Liver (tissue), 8 donors: ENCODE measurements at regions not wholly inside any gene's neighbourhood (a gene's known extent, or its start where the extent isn't known, plus 50 kb on each side); places are given as distances from the start of the nearest gene placed in this dataset.
A peak's percentile ranks its signal among the peaks of the same experiment; 100 is the strongest.

Source experiments
- DNase-seq: peaks from one replicate; pipeline ENCODE4 v3.0.0-alpha.2; 2017; ENCODE audit warnings: low spot score
- H3K27ac ChIP-seq, 2 donors: one replicate each; pipeline ENCODE4 v1.7.0; 2013; ENCODE audit warnings: inconsistent platforms in 2 of 2, low read length in 2 of 2, control low read depth in 1 of 2, low read depth in 1 of 2, mild to moderate bottlenecking in 1 of 2
- H3K27me3 ChIP-seq, 4 donors: one replicate each; pipeline versions ENCODE4 v1.6.1 to v1.7.0; 2013; ENCODE audit warnings: low read length in 3 of 4, inconsistent platforms in 1 of 4, mild to moderate bottlenecking in 1 of 4, moderate library complexity in 1 of 4; ENCODE audit not compliant: control insufficient read depth in 4 of 4, insufficient read depth in 4 of 4
- H3K36me3 ChIP-seq, 4 donors: one replicate each; pipeline versions ENCODE4 v1.6.1 to v1.7.0; 2013; ENCODE audit warnings: low read length in 3 of 4, mild to moderate bottlenecking in 3 of 4, low read depth in 1 of 4, moderate library complexity in 1 of 4; ENCODE audit not compliant: control insufficient read depth in 4 of 4, insufficient read depth in 3 of 4
- H3K4me1 ChIP-seq, 4 donors: one replicate each; pipeline versions ENCODE4 v1.6.1 to v1.7.0; 2013; ENCODE audit warnings: low read length in 3 of 4, mild to moderate bottlenecking in 3 of 4, moderate library complexity in 1 of 4; ENCODE audit not compliant: control insufficient read depth in 4 of 4, insufficient read depth in 4 of 4
- H3K4me3 ChIP-seq, 3 donors: one replicate each; pipeline versions ENCODE4 v1.6.1 to v1.7.0; 2013; ENCODE audit warnings: low read length in 3 of 3, control low read depth in 1 of 3, low read depth in 1 of 3, mild to moderate bottlenecking in 1 of 3
- H3K9ac ChIP-seq, 2 donors: one replicate each; pipeline ENCODE4 v1.7.0; 2013; ENCODE audit warnings: low read length in 2 of 2, mild to moderate bottlenecking in 2 of 2, moderate library complexity in 2 of 2, control low read depth in 1 of 2, low read depth in 1 of 2
- H3K9me3 ChIP-seq, 4 donors: one replicate each; pipeline versions ENCODE4 v1.6.1 to v1.7.0; 2013; ENCODE audit warnings: low read length in 3 of 4; ENCODE audit not compliant: control insufficient read depth in 4 of 4
- ATF3 ChIP-seq: IDR thresholded peaks from 2 replicates; pipeline ENCODE4 v1.6.1; 2016; ENCODE audit warnings: antibody characterized with exemption
- CTCF ChIP-seq: fragments of 150-350 bp; IDR thresholded peaks from 2 replicates; pipeline ENCODE4 v1.5.1; 2017; ENCODE audit warnings: improper control_type of control experiment, low read depth, low read length; ENCODE audit not compliant: missing input control
- FOXA2 ChIP-seq: IDR thresholded peaks from 2 replicates; pipeline ENCODE4 v1.6.1; 2016; ENCODE audit warnings: antibody characterized with exemption
- HNF4A ChIP-seq, 2 donors: conservative IDR thresholded peaks; 2 replicates each; pipeline ENCODE4 v1.6.1; 2016; ENCODE audit warnings: antibody characterized with exemption in 2 of 2, mild to moderate bottlenecking in 2 of 2
- JUND ChIP-seq, 2 donors: IDR thresholded peaks; 2 replicates each; pipeline ENCODE4 v1.6.1; 2016; ENCODE audit warnings: antibody characterized with exemption in 2 of 2
- NR2F2 ChIP-seq: IDR thresholded peaks from 2 replicates; pipeline ENCODE4 v1.6.1; 2016; ENCODE audit warnings: antibody characterized with exemption
- RAD21 ChIP-seq, 2 donors: IDR thresholded peaks; 2 replicates each; pipeline ENCODE4 v1.6.1; 2016; ENCODE audit warnings: antibody characterized with exemption in 2 of 2, mild to moderate bottlenecking in 2 of 2
- REST ChIP-seq: IDR thresholded peaks from 2 replicates; pipeline ENCODE4 v1.6.1; 2016; ENCODE audit warnings: antibody characterized with exemption, mild to moderate bottlenecking
- RXRA ChIP-seq, 2 donors: IDR thresholded peaks; 2 replicates each; pipeline ENCODE4 v1.6.1; 2017 to 2018; ENCODE audit warnings: antibody characterized with exemption in 2 of 2, mild to moderate bottlenecking in 1 of 2
- SP1 ChIP-seq: IDR thresholded peaks from 2 replicates; pipeline ENCODE4 v1.6.1; 2018; ENCODE audit warnings: antibody characterized with exemption, mild to moderate bottlenecking
- TAF1 ChIP-seq: conservative IDR thresholded peaks from 2 replicates; pipeline ENCODE4 v1.6.1; 2016; ENCODE audit warnings: antibody characterized with exemption, mild to moderate bottlenecking
- YY1 ChIP-seq: IDR thresholded peaks from 2 replicates; pipeline ENCODE4 v1.6.1; 2016; ENCODE audit warnings: antibody characterized with exemption, mild to moderate bottlenecking
- ZBTB33 ChIP-seq: IDR thresholded peaks from 2 replicates; pipeline ENCODE4 v1.6.1; 2016; ENCODE audit warnings: antibody characterized with exemption
- WGBS: extraction: QIAGEN DNeasy Blood & Tissue Kit; methylation state at CpG from one replicate; pipeline ENCODE4 v1.1.7; 2013; 5-methylcytosine and 5-hydroxymethylcytosine counted together
- donor health status: healthy.
- donor health status: healthy.
- donor health status: healthy.
- donor health status: healthy.
- donor health status: healthy.

- Histone ChIP-seq H3K9ac (no peak overlapping the region), H3K36me3 (no peaks in the 10 kb centered on the region), H3K9me3 (no peaks in the 10 kb centered on the region), H3K27me3 (no peaks in the 10 kb centered on the region), H3K27ac (no peak overlapping the region), H3K4me3 (no peak overlapping the region), H3K4me1 (peaks cover 0 to 18% (median 4%) of the 10 kb centered on the region in 4 donors)
- WGBS: 27% methylated on average over 2 of the region's 2 CpGs
- TF ChIP-seq FOXA2 (peak; percentile 15), NR2F2 (no peak), HNF4A (conservative IDR thresholded peaks at IDR 0.05) (peak in 1 of 2 donors; percentile 33), REST (no peak)
- DNase-seq: no peak
Observed at GRCh38 chr4:79227860-79228259, 98.0 kb downstream of the NAA11 start.

- no peak for TF ChIP-seq CTCF
- no peak for TF ChIP-seq NR2F2
- Histone ChIP-seq H3K36me3 (no peaks in the 10 kb centered on the region), H3K27ac (no peak overlapping the region), H3K27me3 (no peaks in the 10 kb centered on the region), H3K4me1 (peaks cover 0 to 18% (median 4%) of the 10 kb centered on the region in 4 donors), H3K9ac (no peak overlapping the region), H3K4me3 (no peak overlapping the region), H3K9me3 (no peaks in the 10 kb centered on the region)
- 51% methylated on average over 3 of the region's 3 CpGs for WGBS
- no peak for DNase-seq
Observed at GRCh38 chr4:79225360-79225759, 100.5 kb downstream of the NAA11 start.

- WGBS: 75% methylated on average over 2 of the region's 2 CpGs
- Histone ChIP-seq H3K27ac (no peak overlapping the region), H3K9me3 (no peaks in the 10 kb centered on the region), H3K36me3 (no peaks in the 10 kb centered on the region), H3K9ac (no peak overlapping the region), H3K4me1 (peaks cover 0 to 18% (median 4%) of the 10 kb centered on the region in 4 donors), H3K4me3 (no peak overlapping the region), H3K27me3 (no peaks in the 10 kb centered on the region)
- no peak for DNase-seq
- TF ChIP-seq HNF4A (conservative IDR thresholded peaks at IDR 0.05): no peak
- TF ChIP-seq RXRA (IDR thresholded peaks at IDR 0.05): no peak
- no peak for TF ChIP-seq FOXA2
- TF ChIP-seq JUND (IDR thresholded peaks at IDR 0.05): no peak
- TF ChIP-seq YY1: no peak
- TF ChIP-seq ATF3: no peak
- no peak for TF ChIP-seq SP1
- TF ChIP-seq CTCF: no peak
- TF ChIP-seq TAF1: no peak
- no peak for TF ChIP-seq ZBTB33
- TF ChIP-seq RAD21 (IDR thresholded peaks at IDR 0.05): no peak
- no peak for TF ChIP-seq REST
- no peak for TF ChIP-seq NR2F2
Observed at GRCh38 chr4:79224777-79225104, 101.1 kb downstream of the NAA11 start.
